NB4 (cell line): ENCODE measurements at regions not wholly inside any gene's neighbourhood (a gene's known extent, or its start where the extent isn't known, plus 50 kb on each side); places are given as distances from the start of the nearest gene placed in this dataset.

Experiments
- CTCF ChIP-seq: IDR thresholded peaks from one replicate; pipeline ENCODE4 v1.5.1; 2012; ENCODE audit warnings: low read depth, low read length
- POLR2A ChIP-seq: IDR thresholded peaks from 2 replicates; pipeline ENCODE4 v1.6.1; 2011; ENCODE audit warnings: mild to moderate bottlenecking; ENCODE audit not compliant: insufficient read length; ENCODE audit errors: extremely low read depth

DNA sequence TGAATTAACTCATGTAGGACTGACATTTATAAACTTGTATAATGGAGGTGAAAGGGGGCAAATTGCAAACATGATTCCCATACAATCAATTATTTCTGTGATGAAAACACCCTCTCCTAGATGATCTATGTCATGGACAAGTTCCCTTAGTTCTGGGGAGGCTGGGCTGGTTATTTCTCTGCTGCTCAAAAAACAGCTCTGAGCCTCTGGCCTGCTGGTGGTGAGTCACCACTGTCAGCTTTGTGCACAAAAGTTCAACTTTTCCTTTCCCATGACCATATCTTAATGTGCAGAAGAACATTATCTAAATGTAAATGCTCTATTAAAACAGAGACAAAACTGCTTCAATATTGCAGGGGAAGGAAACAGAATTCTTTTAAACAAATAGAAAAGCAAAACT, 85.0 kb downstream of the HMHB1 start:
- TF ChIP-seq CTCF = no peak
- no peak for TF ChIP-seq POLR2A
